NB4 (cell line): ENCODE measurements at regions not wholly inside any gene's neighbourhood (a gene's known extent, or its start where the extent isn't known, plus 50 kb on each side); places are given as distances from the start of the nearest gene placed in this dataset.

ENCODE experiments used
- POLR2A ChIP-seq: IDR thresholded peaks from 2 replicates; pipeline ENCODE4 v1.6.1; 2011; ENCODE audit warnings: mild to moderate bottlenecking; ENCODE audit not compliant: insufficient read length; ENCODE audit errors: extremely low read depth
- TF ChIP-seq, protein P1 (sequence below): IDR thresholded peaks from one replicate; pipeline ENCODE4 v1.5.1; 2012; ENCODE audit warnings: low read depth, low read length
- TF ChIP-seq, protein P2 (sequence below): IDR thresholded peaks from 2 replicates; pipeline ENCODE4 v1.6.1; 2011; ENCODE audit warnings: low read depth, low read length

DNA sequence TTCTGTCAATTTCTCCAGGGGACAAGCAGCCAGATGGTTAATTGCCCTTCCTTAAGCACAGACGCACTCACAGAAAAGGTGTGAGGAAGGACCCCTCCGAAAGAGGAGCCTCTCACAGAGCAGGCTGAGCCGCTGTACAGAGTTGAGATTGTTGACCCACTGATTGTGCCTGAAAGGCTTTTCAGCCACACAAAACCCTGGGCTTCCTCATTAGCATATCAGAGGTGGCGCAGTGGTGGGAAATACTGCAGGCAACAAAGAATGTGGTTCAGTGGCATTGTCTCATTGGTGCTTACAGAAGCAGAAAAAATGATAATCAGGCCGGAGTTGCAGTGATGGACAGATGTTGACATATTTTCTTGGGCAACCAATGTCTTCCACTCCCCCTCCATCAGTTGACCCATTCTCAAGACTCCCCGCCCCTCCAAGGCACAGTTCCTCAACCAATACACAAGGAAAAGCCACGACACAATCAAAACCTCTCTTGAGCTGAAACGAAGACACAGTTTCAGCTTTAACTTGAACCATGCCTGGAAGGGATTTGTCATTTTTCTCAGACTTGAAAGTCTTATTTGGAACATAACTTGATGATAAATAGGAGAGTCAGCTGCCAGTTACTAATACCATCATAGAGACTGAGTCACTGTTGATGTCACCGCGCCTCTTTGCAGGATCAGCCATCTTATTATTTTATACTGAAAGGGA lies 53.1 kb downstream of the ATXN3L start:
- TF ChIP-seq, protein P1, sequence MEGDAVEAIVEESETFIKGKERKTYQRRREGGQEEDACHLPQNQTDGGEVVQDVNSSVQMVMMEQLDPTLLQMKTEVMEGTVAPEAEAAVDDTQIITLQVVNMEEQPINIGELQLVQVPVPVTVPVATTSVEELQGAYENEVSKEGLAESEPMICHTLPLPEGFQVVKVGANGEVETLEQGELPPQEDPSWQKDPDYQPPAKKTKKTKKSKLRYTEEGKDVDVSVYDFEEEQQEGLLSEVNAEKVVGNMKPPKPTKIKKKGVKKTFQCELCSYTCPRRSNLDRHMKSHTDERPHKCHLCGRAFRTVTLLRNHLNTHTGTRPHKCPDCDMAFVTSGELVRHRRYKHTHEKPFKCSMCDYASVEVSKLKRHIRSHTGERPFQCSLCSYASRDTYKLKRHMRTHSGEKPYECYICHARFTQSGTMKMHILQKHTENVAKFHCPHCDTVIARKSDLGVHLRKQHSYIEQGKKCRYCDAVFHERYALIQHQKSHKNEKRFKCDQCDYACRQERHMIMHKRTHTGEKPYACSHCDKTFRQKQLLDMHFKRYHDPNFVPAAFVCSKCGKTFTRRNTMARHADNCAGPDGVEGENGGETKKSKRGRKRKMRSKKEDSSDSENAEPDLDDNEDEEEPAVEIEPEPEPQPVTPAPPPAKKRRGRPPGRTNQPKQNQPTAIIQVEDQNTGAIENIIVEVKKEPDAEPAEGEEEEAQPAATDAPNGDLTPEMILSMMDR: no peak
- TF ChIP-seq POLR2A: no peak
- TF ChIP-seq, protein P2, sequence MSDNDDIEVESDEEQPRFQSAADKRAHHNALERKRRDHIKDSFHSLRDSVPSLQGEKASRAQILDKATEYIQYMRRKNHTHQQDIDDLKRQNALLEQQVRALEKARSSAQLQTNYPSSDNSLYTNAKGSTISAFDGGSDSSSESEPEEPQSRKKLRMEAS: no peak
